ENCODE measurements at regions not wholly inside any gene's neighbourhood (a gene's known extent, or its start where the extent isn't known, plus 50 kb on each side); places are given as distances from the start of the nearest gene placed in this dataset.
"Not testable (repeated sequence)": the region's sequence is repeated elsewhere in the genome, so short reads cannot be mapped to it uniquely, and the experiment has no call there.

DNA sequence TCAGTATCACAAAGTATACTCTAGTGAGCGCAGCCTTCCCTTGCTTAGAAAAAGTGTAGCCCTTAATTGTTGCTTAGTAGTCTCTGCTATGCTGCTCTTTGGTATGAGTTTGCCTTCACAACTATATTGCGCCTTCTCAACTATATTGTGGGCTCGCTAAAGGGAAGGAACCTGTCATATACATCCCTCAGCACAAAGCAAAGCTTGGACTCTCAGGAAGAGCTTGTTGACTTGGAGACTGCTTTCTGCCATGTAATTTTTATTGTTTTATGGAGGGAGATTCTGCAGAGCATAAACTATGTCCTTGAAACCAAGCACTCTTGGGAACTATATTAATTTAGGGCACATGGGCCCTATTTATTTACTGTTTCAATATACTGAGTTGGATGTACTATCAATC is 119.1 kb upstream of the HAPLN1 start:
- Mint-ChIP-seq H3K36me3 (no peaks in the 10 kb centered on the region), H3K27me3 (no peaks in the 10 kb centered on the region), H3K4me3 (no peak overlapping the region), H3K27ac (no peak overlapping the region), H3K9me3 (no peaks in the 10 kb centered on the region), H3K4me1 (ENCODE audit: low read depth) (no peaks in the 10 kb centered on the region)
- no peak for DNase-seq
- CTCF ChIA-PET = no interaction called here
- POLR2A ChIA-PET = no interaction called here
- intact Hi-C loops (cut with micrococcal nuclease) = no loop called here

DNA sequence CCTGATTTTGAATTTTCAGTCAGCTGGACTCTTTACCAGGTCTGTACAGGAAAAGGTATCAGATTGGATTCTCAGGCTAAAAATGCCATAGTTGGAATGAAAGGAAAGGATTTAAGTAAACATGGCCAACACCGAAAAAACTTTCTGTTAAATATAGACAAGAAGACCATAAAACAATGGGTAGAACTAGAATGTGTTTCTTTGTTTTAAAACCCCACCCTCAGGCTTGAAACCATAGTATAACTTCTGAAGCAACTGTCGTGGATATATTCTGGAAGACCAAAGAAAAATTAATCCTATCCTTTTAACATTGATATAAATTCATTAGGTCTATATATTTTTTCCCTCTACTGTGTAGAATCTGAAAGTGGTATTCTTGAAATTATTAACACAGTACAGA is 118.6 kb upstream of the HAPLN1 start:
- Mint-ChIP-seq H3K27me3 (no peaks in the 10 kb centered on the region), H3K4me1 (ENCODE audit: low read depth) (no peaks in the 10 kb centered on the region), H3K4me3 (no peak overlapping the region), H3K36me3 (no peaks in the 10 kb centered on the region), H3K9me3 (no peaks in the 10 kb centered on the region), H3K27ac (no peak overlapping the region)
- DNase-seq = no peak
- POLR2A ChIA-PET = no interaction called here
- CTCF ChIA-PET = no interaction called here
- intact Hi-C loops (cut with micrococcal nuclease) = no loop called here

DNA sequence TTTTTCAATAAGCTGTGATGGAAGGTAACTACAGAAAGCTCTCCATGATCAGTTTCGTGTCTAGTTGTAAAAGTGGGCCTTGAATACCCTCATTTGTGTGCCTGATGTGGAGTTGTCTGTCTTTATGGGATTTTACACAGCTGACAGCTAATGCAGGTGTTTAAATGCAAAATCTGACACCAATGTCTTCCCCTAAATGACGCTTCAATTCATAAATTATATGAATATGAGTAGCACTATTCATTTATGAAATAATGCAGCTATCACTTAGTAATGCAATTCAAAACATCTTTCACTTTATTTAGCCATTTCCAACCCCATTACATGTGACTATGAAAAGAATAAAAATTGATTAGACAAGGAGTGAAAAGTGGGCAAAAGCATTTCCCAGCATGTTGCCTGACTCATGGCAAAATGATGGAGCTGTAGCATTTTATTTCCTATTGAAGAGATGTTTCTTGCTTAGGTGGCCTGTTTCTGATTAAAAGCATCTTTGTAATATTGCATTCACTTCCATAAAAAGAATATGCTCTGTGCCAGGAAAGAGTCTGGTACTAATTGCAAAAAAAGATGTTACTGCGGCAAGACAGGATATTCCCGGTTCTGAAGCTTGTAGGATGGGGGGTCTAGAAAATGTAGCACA is 116.7 kb upstream of the HAPLN1 start:
- ChIA-PET CTCF (no interaction called here), POLR2A (interaction anchor here (0.6 kb wide), 1 partner anchor 52 kb away, joined by 3 read pairs; no protein-coding TSS in a partner anchor)
- Mint-ChIP-seq H3K4me1 (ENCODE audit: low read depth) (no peaks in the 10 kb centered on the region), H3K4me3 (no peak overlapping the region), H3K27ac (no peak overlapping the region), H3K36me3 (no peaks in the 10 kb centered on the region), H3K9me3 (no peaks in the 10 kb centered on the region), H3K27me3 (no peaks in the 10 kb centered on the region)
- intact Hi-C loops (cut with micrococcal nuclease) = no loop called here
- DNase-seq = no peak

DNA sequence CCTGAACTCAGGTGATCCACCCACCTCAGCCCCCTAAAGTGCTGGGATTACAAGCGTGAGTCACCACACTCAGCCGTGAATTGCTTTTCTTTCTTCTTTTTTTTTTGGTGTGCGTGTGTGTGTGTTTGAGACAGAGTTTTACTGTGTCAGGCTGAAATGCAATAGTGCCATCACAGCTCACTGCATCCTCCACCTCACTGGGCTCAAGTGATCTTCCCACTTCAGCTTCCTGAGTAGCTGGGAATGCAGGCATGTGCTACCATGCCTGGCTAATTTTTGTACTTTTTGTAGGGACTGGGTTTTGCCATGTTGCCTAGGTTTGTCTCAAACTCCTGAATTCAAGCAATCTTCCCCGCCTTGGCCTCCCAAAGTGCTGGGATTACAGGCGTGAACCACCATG is 113.7 kb upstream of the HAPLN1 start:
- H3K4me3 Mint-ChIP-seq = no peak overlapping the region
- no peaks in the 10 kb centered on the region for H3K27me3 Mint-ChIP-seq
- ChIA-PET POLR2A (no interaction called here), CTCF (no interaction called here)
- no peak for DNase-seq
- intact Hi-C loops (cut with micrococcal nuclease) = no loop called here
- H3K9me3 Mint-ChIP-seq = no peaks in the 10 kb centered on the region
- no peaks in the 10 kb centered on the region for H3K4me1 Mint-ChIP-seq (ENCODE audit: low read depth)
- H3K36me3 Mint-ChIP-seq = no peaks in the 10 kb centered on the region
- no peak overlapping the region for H3K27ac Mint-ChIP-seq

DNA sequence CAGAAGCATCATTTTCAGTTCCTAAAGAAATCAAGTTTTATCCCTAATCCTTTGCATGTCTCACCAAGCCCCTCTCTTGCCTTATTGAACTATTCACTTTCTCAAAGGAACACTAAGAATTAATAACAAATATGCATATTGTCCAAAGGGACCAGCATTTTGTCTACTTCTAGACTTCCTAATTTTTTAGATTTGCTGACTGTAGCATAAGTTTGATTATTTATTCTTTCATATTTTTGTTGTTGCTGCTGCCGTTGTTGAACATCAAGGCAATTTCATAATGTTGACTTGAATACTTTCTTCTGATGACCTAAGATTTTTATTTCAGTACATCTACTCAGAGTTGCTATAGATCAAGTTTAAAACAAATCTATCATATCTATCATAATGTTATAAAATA is 111.2 kb upstream of the HAPLN1 start:
- no peaks in the 10 kb centered on the region for H3K9me3 Mint-ChIP-seq
- H3K4me3 Mint-ChIP-seq = no peak overlapping the region
- no peaks in the 10 kb centered on the region for H3K4me1 Mint-ChIP-seq (ENCODE audit: low read depth)
- DNase-seq = no peak
- no peak overlapping the region for H3K27ac Mint-ChIP-seq
- POLR2A ChIA-PET = no interaction called here
- intact Hi-C loops (cut with micrococcal nuclease) = no loop called here
- CTCF ChIA-PET = no interaction called here
- H3K27me3 Mint-ChIP-seq = no peaks in the 10 kb centered on the region
- no peaks in the 10 kb centered on the region for H3K36me3 Mint-ChIP-seq

DNA sequence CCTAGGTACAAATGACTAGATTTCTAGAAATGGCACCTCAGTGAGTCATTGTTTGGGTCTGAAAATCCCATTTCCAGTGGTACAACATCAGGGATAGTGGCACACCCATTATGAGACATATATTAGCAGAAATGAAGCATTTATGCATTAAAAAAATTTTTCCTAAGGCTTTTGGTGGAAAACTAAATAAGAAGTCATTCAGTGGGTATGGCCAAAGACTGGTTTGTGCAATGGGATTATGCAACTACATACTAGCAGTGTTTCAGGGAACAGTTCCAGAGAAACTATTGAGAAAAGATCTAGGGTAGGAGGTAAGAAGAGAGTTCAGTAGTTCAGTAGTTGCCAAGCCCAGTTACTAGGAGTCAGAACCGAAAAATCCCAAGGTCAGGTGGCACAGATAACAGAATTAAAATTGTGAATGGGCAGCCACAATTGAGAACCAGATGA is 106.5 kb upstream of the HAPLN1 start:
- Mint-ChIP-seq H3K4me1 (ENCODE audit: low read depth) (no peaks in the 10 kb centered on the region), H3K9me3 (no peaks in the 10 kb centered on the region), H3K27me3 (no peaks in the 10 kb centered on the region), H3K4me3 (no peak overlapping the region), H3K27ac (no peak overlapping the region), H3K36me3 (no peaks in the 10 kb centered on the region)
- intact Hi-C loops (cut with micrococcal nuclease) = no loop called here
- no peak for DNase-seq
- CTCF ChIA-PET = no interaction called here
- POLR2A ChIA-PET = no interaction called here

DNA sequence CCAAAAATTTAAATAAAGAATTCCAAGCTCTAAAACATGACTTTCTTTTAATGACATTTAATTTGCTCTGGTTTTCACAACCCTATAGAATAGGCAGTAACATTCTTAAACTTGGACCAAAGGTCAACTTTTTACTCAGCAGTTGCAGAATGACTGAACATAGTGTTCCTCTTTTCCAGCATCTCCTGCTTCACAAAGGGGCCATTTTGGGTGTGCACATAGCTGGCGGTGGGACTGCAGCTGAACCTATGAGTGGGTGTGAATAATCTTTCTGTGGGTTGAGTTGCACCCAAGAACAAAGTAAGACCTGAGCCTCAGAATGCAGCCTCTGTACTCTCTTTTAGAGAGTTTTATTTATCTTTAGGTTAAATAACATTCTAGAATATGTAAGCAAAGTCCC is 96.9 kb upstream of the HAPLN1 start:
- no peak for DNase-seq
- ChIA-PET POLR2A (no interaction called here), CTCF (no interaction called here)
- Mint-ChIP-seq H3K9me3 (peaks cover 3% of the 10 kb centered on the region), H3K4me3 (no peak overlapping the region), H3K4me1 (ENCODE audit: low read depth) (no peaks in the 10 kb centered on the region), H3K36me3 (no peaks in the 10 kb centered on the region), H3K27me3 (no peaks in the 10 kb centered on the region), H3K27ac (no peak overlapping the region)
- intact Hi-C loops (cut with micrococcal nuclease) = no loop called here

DNA sequence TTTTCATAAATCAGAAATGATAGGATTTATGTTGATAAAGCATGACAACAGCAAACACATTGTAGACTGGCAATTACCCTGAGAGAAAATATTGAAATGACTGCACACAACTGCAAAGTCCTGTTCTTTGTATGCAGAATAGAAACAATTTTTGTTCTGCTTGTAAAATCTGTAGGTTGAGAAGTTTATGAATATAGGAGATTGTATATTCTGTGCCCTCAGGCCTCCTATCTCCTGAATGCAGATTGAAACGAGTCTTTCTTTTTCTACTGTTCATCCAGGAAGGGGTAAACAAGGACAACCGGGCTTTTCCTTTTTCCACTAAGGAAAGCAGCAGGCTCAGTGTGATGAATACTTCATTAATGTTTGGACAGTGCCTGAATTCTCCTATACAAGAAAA is 95.0 kb upstream of the HAPLN1 start:
- Mint-ChIP-seq H3K27me3 (no peaks in the 10 kb centered on the region), H3K9me3 (peaks cover 3% of the 10 kb centered on the region), H3K27ac (no peak overlapping the region), H3K4me3 (no peak overlapping the region), H3K36me3 (no peaks in the 10 kb centered on the region), H3K4me1 (ENCODE audit: low read depth) (no peaks in the 10 kb centered on the region)
- ChIA-PET CTCF (no interaction called here), POLR2A (no interaction called here)
- DNase-seq = no peak
- intact Hi-C loops (cut with micrococcal nuclease) = no loop called here

DNA sequence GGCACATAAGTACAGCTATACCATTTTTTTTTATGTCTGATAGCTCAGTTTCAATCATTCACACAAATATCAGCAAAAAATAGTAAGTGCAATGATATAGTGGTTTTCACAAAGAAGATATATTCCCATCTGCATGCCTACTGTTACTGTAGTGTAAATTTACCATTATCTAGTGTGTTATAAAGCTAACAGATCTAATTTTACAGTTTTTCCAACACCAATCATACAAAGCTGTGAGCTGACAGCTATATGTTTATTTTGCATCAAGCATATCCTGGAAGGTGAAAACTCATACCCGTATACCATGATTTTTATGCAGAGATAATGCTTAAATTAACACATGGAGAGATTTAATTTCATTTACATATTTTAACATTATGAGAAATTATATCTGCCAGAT is 89.9 kb upstream of the HAPLN1 start:
- intact Hi-C loops (cut with micrococcal nuclease) = no loop called here
- no peak overlapping the region for H3K27ac Mint-ChIP-seq
- no peaks in the 10 kb centered on the region for H3K9me3 Mint-ChIP-seq
- H3K4me1 Mint-ChIP-seq (ENCODE audit: low read depth) = no peaks in the 10 kb centered on the region
- H3K36me3 Mint-ChIP-seq = no peaks in the 10 kb centered on the region
- POLR2A ChIA-PET = no interaction called here
- H3K4me3 Mint-ChIP-seq = no peak overlapping the region
- no peak for DNase-seq
- CTCF ChIA-PET = no interaction called here
- no peaks in the 10 kb centered on the region for H3K27me3 Mint-ChIP-seq

DNA sequence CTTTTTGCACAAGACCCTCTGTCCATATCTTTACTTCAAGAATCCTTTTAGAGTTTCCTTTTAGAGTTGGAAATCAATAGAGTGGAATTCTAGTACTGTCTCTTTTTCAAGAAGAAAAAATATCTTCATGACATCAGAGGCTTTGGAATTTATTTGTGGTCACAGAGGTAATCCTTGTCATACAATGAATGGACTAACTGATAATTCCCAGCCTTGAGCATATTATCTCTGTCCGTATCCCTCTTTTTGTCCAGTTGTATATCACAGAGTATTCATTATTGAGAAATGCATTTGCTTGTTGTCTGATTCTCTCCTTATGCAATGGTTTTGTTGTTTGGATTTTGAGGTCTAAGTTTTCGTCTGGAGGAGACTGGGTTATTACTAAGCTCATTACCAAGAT is 82.0 kb upstream of the HAPLN1 start:
- Mint-ChIP-seq H3K9me3 (no peaks in the 10 kb centered on the region), H3K4me3 (no peak overlapping the region), H3K27ac (no peak overlapping the region), H3K4me1 (ENCODE audit: low read depth) (no peaks in the 10 kb centered on the region), H3K27me3 (no peaks in the 10 kb centered on the region), H3K36me3 (no peaks in the 10 kb centered on the region)
- CTCF ChIA-PET = no interaction called here
- POLR2A ChIA-PET = no interaction called here
- intact Hi-C loops (cut with micrococcal nuclease) = no loop called here
- DNase-seq = no peak

DNA sequence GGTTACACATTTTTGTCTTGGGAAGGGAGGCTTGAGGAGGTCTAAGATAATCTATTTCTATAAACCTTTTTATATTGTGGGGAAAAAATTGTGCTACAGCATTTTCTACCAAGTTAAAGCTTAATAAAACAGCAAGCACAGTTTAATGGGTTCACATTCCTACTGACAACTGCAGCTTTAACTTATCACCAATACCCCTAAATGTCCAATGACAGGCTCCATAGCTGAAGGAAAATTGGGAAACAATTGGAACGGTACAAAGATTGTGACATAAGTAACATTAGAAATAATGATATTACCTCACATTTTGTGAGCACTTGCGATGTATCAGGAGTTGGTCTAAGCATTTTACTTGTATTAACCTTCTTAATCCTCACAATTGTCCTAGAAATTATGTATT is 79.5 kb upstream of the HAPLN1 start:
- no peak overlapping the region for H3K4me3 Mint-ChIP-seq
- POLR2A ChIA-PET = no interaction called here
- no peaks in the 10 kb centered on the region for H3K4me1 Mint-ChIP-seq (ENCODE audit: low read depth)

DNA sequence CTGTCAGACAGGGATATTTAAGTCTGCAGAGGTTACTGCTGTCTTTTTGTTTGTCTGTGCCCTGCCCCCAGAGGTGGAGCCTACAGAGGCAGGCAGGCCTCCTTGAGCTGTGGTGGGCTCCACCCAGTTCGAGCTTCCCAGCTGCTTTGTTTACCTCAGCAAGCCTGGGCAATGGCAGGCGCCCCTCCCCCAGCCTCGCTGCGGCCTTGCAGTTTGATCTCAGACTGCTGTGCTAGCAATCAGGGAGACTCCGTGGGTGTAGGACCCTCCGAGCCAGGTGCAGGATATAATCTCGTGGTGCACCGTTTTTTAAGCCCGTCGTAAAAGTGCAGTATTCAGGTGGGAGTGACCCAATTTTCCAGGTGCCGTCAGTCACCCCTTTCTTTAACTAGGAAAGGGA is 78.4 kb upstream of the HAPLN1 start:
- H3K36me3 Mint-ChIP-seq, CTCF ChIA-PET: not testable (repeated sequence)

More for the DNA sequence above, 79.5 kb upstream of the HAPLN1 start:
- CTCF ChIA-PET = no interaction called here
- no peaks in the 10 kb centered on the region for H3K36me3 Mint-ChIP-seq
- no peaks in the 10 kb centered on the region for H3K9me3 Mint-ChIP-seq
- no peak overlapping the region for H3K27ac Mint-ChIP-seq
- no peak for DNase-seq
- H3K27me3 Mint-ChIP-seq = no peaks in the 10 kb centered on the region
- intact Hi-C loops (cut with micrococcal nuclease) = no loop called here

DNA sequence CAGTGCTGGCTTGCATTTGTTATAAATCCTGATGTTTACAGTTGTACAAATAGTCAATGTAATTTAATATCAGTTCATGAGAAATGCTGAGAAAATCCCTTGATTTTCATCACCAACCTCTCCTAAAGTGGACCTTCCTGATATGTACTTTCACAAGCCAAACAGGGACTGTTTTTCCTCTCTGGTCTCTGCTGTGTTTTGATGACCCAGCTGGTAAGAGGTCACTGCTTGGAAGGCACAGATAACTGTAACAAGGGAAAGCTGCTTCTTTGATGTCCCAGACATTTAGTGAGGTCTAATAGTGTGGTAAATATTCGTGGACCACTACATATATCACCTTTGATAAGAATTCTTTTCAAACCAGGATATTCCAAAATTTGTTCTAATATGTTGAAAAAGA is 68.7 kb upstream of the HAPLN1 start:
- Mint-ChIP-seq H3K4me3 (no peak overlapping the region), H3K9me3 (no peaks in the 10 kb centered on the region), H3K27ac (no peak overlapping the region), H3K4me1 (ENCODE audit: low read depth) (no peaks in the 10 kb centered on the region), H3K36me3 (no peaks in the 10 kb centered on the region), H3K27me3 (no peaks in the 10 kb centered on the region)
- ChIA-PET POLR2A (no interaction called here), CTCF (no interaction called here)
- no peak for DNase-seq
- intact Hi-C loops (cut with micrococcal nuclease) = no loop called here

More for the DNA sequence above, 78.4 kb upstream of the HAPLN1 start:
- H3K27ac Mint-ChIP-seq; DNase-seq; H3K27me3 Mint-ChIP-seq; intact Hi-C loops (cut with micrococcal nuclease); H3K4me3 Mint-ChIP-seq; H3K4me1 Mint-ChIP-seq (ENCODE audit: low read depth); POLR2A ChIA-PET; H3K9me3 Mint-ChIP-seq: not testable (repeated sequence)

DNA sequence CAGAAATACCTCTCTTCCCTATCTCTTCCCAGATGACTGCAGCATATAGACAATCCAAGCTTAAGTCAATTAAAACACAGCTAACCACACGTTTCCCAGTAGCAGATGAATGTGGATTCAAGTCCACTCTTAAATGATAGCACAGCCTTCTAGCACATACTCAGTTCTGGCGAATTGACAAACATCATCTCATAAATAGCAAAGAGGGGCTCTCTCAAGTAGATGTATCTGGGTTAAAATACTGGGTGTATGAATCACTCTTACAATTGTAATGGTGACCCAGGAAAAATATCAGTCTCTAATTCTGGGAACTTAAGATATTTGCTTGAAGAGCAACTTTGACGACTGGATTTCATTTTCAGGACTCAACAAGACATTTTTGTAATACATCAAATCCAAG is 67.0 kb upstream of the HAPLN1 start:
- Mint-ChIP-seq H3K4me1 (ENCODE audit: low read depth) (no peaks in the 10 kb centered on the region), H3K27me3 (no peaks in the 10 kb centered on the region), H3K9me3 (no peaks in the 10 kb centered on the region), H3K36me3 (no peaks in the 10 kb centered on the region), H3K4me3 (no peak overlapping the region), H3K27ac (no peak overlapping the region)
- no peak for DNase-seq
- CTCF ChIA-PET = no interaction called here
- intact Hi-C loops (cut with micrococcal nuclease) = no loop called here
- POLR2A ChIA-PET = no interaction called here

All from activated CD4-positive, alpha-beta memory T cell treated with anti-CD3 and anti-CD28 coated beads for 36 hours (primary cell).